DMS153 treated with DMSO at 0.1 percent for 48 hours (cell line): ENCODE measurements at regions not wholly inside any gene's neighbourhood (a gene's known extent, or its start where the extent isn't known, plus 50 kb on each side); places are given as distances from the start of the nearest gene placed in this dataset.
"Not testable (repeated sequence)": the region's sequence is repeated elsewhere in the genome, so short reads cannot be mapped to it uniquely, and the experiment has no call there.

ENCODE experiments used
- DNase-seq: peaks from one replicate; lab custom pipeline; 2025; ENCODE audit not compliant: unreplicated experiment; lab: John Stamatoyannopoulos, UW

- DNase-seq = no peak
Measured at GRCh38 chr3:11739706-11740105, 96.0 kb upstream of the VGLL4 start.

- DNase-seq = no peak
Measured at GRCh38 chr3:11739123-11739522, 95.4 kb upstream of the VGLL4 start.

- no peak for DNase-seq
Measured at GRCh38 chr3:11737742-11738141, 94.0 kb upstream of the VGLL4 start.

GRCh38 chr3:11736136-11736833 lies 92.6 kb upstream of the VGLL4 start:
- no peak for DNase-seq

- DNase-seq = no peak
Measured at GRCh38 chr3:11735638-11736037, 91.9 kb upstream of the VGLL4 start.

- not testable (repeated sequence) for DNase-seq
Measured at GRCh38 chr3:11735111-11735510, 91.4 kb upstream of the VGLL4 start.

GRCh38 chr3:11733914-11734313 lies 90.2 kb upstream of the VGLL4 start:
- DNase-seq = no peak

- DNase-seq = no peak
Measured at GRCh38 chr3:11727207-11727606, 83.5 kb upstream of the VGLL4 start.

GRCh38 chr3:11726146-11726545 lies 82.4 kb upstream of the VGLL4 start:
- no peak for DNase-seq

- DNase-seq = not testable (repeated sequence)
Measured at GRCh38 chr3:11725340-11725641, 81.6 kb upstream of the VGLL4 start.

GRCh38 chr3:11724615-11725339 lies 81.1 kb upstream of the VGLL4 start:
- no peak for DNase-seq

GRCh38 chr3:11721479-11721878 lies 77.8 kb upstream of the VGLL4 start:
- no peak for DNase-seq

GRCh38 chr3:11720917-11721411 lies 77.2 kb upstream of the VGLL4 start:
- no peak for DNase-seq

- peak; percentile 27 for DNase-seq
Measured at GRCh38 chr3:11720304-11720898, 76.7 kb upstream of the VGLL4 start.

- peak; percentile 18 for DNase-seq
Measured at GRCh38 chr3:11719406-11720303, 75.9 kb upstream of the VGLL4 start.

GRCh38 chr3:11718637-11719405 lies 75.1 kb upstream of the VGLL4 start:
- DNase-seq = peak; percentile 27

GRCh38 chr3:11717768-11718636 lies 74.3 kb upstream of the VGLL4 start:
- no peak for DNase-seq

- DNase-seq = no peak
Measured at GRCh38 chr3:11717301-11717700, 73.6 kb upstream of the VGLL4 start.

GRCh38 chr3:11716573-11717290 lies 73.0 kb upstream of the VGLL4 start:
- no peak for DNase-seq
